K562 (cell line): ENCODE measurements at regions not wholly inside any gene's neighbourhood (a gene's known extent, or its start where the extent isn't known, plus 50 kb on each side); places are given as distances from the start of the nearest gene placed in this dataset.

Experiments used
- ATAC-seq: fragments of 200-7000 bp; cut with Tn5 transposase; 3 replicates; pipeline ENCODE4 v1.9.1; 2020; ENCODE audit warnings: moderate library complexity
- BruUV-seq: library from RNA; stranded (reverse); fragments of 400-500 nt; replicated peaks from 2 replicates; lab custom pipeline; 2021; lab: Mats Ljungman, UMichigan
- CTCF ChIA-PET: fragments of 300-600 bp; formaldehyde crosslinking; extraction: SDS; loops from one replicate; lab custom pipeline; 2021; ENCODE audit warnings: low intra/inter-chr PET ratio; lab: Yijun Ruan, JAX
- POLR2A ChIA-PET: fragments of 300-600, 350-650 bp; sonication (Branson Sonifier 250); formaldehyde crosslinking; extraction: SDS; loops from one replicate; lab custom pipeline; 2021; ENCODE audit warnings: antibody characterized with exemption, inconsistent platforms; lab: Yijun Ruan, JAX
- DNase-seq, 4 experiments: peaks; one replicate each; pipeline versions ENCODE4 v3.0.0 to v3.0.0-alpha.2; 2011 to 2018; ENCODE audit warnings: low spot score in 3 of 4, mixed read lengths in 3 of 4; ENCODE audit errors: extremely low read depth in 1 of 4
- FAIRE-seq: peaks from 2 replicates; lab custom pipeline; 2011; peaks lifted over from hg19 to GRCh38; lab: Jason Lieb, UNC
- H2AFZ ChIP-seq: 2 replicates; pipeline ENCODE4 v1.6.0; 2011; ENCODE audit warnings: low read depth, low read length, control low read depth, inconsistent platforms
- H3K27ac ChIP-seq: fragments of 200-600 bp; 3 replicates; pipeline ENCODE4 v1.8.0; 2011; ENCODE audit warnings: low read depth, mild to moderate bottlenecking, control low read depth, inconsistent platforms, low read length, moderate library complexity, mixed read lengths; ENCODE audit errors: extremely low read depth
- H3K27me3 ChIP-seq, 2 experiments: fragments of 300-600 bp in 1 of 2; 2 replicates in 1 of 2; 3 replicates in 1 of 2; pipeline versions ENCODE4 v1.6.0 to v1.8.0; 2011; ENCODE audit warnings: inconsistent platforms in 2 of 2, low read length in 2 of 2, mild to moderate bottlenecking in 1 of 2, mixed read lengths in 1 of 2, moderate library complexity in 1 of 2; ENCODE audit not compliant: control insufficient read depth in 2 of 2, insufficient read depth in 2 of 2
- H3K36me3 ChIP-seq: fragments of 300-600 bp; 3 replicates; pipeline ENCODE4 v1.8.0; 2011; ENCODE audit warnings: mild to moderate bottlenecking, low read length, inconsistent platforms; ENCODE audit not compliant: control insufficient read depth, insufficient read depth
- H3K4me1 ChIP-seq, 2 experiments: fragments of 200-600 bp in 1 of 2; replicated peaks in 1 of 2; 2 replicates in 1 of 2; 3 replicates in 1 of 2; pipeline versions ENCODE4 v1.5.1 to v1.8.0; 2011; ENCODE audit warnings: inconsistent platforms in 2 of 2, low read length in 2 of 2, mild to moderate bottlenecking in 1 of 2, mixed read lengths in 1 of 2, moderate library complexity in 1 of 2; ENCODE audit not compliant: control insufficient read depth in 2 of 2, insufficient read depth in 2 of 2
- H3K4me2 ChIP-seq: 2 replicates; pipeline ENCODE4 v1.6.1; 2011; ENCODE audit warnings: low read length, control low read depth, inconsistent platforms, mixed read lengths; ENCODE audit not compliant: insufficient read depth
- H3K4me3 ChIP-seq: fragments of 200-600 bp; sonication (generic), shearing (Covaris generic); 2 replicates; pipeline ENCODE4 v1.5.1; 2016; ENCODE audit warnings: control low read depth, inconsistent platforms
- H3K79me2 ChIP-seq: fragments of 200-600 bp; 3 replicates; pipeline ENCODE4 v1.8.0; 2011; ENCODE audit warnings: low read length, inconsistent platforms; ENCODE audit not compliant: control insufficient read depth, insufficient read depth
- H3K9ac ChIP-seq, 2 experiments: 2 replicates each; pipeline versions ENCODE4 v1.6.0 to v1.6.1; 2011; ENCODE audit warnings: low read depth in 2 of 2, low read length in 2 of 2, control low read depth in 1 of 2, inconsistent platforms in 1 of 2, mild to moderate bottlenecking in 1 of 2, mixed read lengths in 1 of 2; ENCODE audit not compliant: insufficient read depth in 1 of 2
- H3K9me1 ChIP-seq: one replicate; pipeline ENCODE4 v1.6.0; 2011; ENCODE audit warnings: inconsistent platforms, mild to moderate bottlenecking, low read length, moderate library complexity; ENCODE audit not compliant: control insufficient read depth, insufficient read depth
- H3K9me3 ChIP-seq: replicated peaks from 2 replicates; pipeline ENCODE4 v1.5.1; 2011; ENCODE audit warnings: low read depth, low read length, inconsistent platforms; ENCODE audit not compliant: control insufficient read depth, insufficient read depth
- H4K20me1 ChIP-seq: replicated peaks from 2 replicates; pipeline ENCODE4 v1.6.1; 2011; ENCODE audit warnings: low read length, inconsistent platforms, mixed read lengths; ENCODE audit not compliant: control insufficient read depth, insufficient read depth
- CEBPB ChIP-seq: fragments of 450-650 bp; IDR thresholded peaks from 2 replicates; pipeline ENCODE4 v1.6.1; 2016; ENCODE audit warnings: missing genetic modification characterization, missing compliant biosample characterization
- CEBPG ChIP-seq, 3 experiments: fragments of 200-800 bp in 1 of 3; sonication (Bioruptor generic) in 1 of 3; sonication (generic) in 1 of 3; formaldehyde crosslinking in 1 of 3; IDR thresholded peaks in 2 of 3; conservative IDR thresholded peaks in 1 of 3; 2 replicates each; pipeline versions ENCODE4 v1.6.1 to v1.8.0; 2016 to 2022; ENCODE audit warnings: missing compliant biosample characterization in 2 of 3, missing genetic modification characterization in 2 of 3, mild to moderate bottlenecking in 1 of 3, missing genetic modification reagents in 1 of 3
- DIDO1 ChIP-seq: fragments of 450-650 bp; IDR thresholded peaks from 2 replicates; pipeline ENCODE4 v1.6.1; 2016; ENCODE audit warnings: low read depth, missing biosample characterization, missing genetic modification characterization
- NCOA1 ChIP-seq: fragments of 450-650 bp; IDR thresholded peaks from 2 replicates; pipeline ENCODE4 v1.6.1; 2016; ENCODE audit warnings: low read depth
- POLR2B ChIP-seq: fragments of 450-650 bp; IDR thresholded peaks from 2 replicates; pipeline ENCODE4 v1.6.1; 2018; ENCODE audit warnings: low read depth; ENCODE audit not compliant: partially characterized antibody
- SPI1 ChIP-seq: IDR thresholded peaks from 2 replicates; pipeline ENCODE4 v1.6.1; 2011; ENCODE audit warnings: low read depth, low read length, control low read depth, borderline replicate concordance
- TAF9B ChIP-seq: fragments of 450-650 bp; IDR thresholded peaks from 2 replicates; pipeline ENCODE4 v1.6.1; 2018; ENCODE audit warnings: mild to moderate bottlenecking; ENCODE audit not compliant: partially characterized antibody
- WHSC1 ChIP-seq: IDR thresholded peaks from one replicate; pipeline ENCODE4 v1.6.1; 2012; ENCODE audit warnings: low read length, control low read depth, inconsistent platforms
- ZBTB8A ChIP-seq: fragments of 450-650 bp; IDR thresholded peaks from 2 replicates; pipeline ENCODE4 v1.6.1; 2018; ENCODE audit warnings: mild to moderate bottlenecking, moderate library complexity; ENCODE audit not compliant: partially characterized antibody
- ZNF324 ChIP-seq: fragments of 250-450 bp; sonication (Bioruptor Pico); IDR thresholded peaks from 2 replicates; pipeline ENCODE4 v1.4.0; 2020; ENCODE audit warnings: mild to moderate bottlenecking
- ZNF77 ChIP-seq: fragments of 250-450 bp; sonication (Bioruptor Pico); IDR thresholded peaks from 2 replicates; pipeline ENCODE4 v1.5.0; 2020
- WGBS: fragments of 100-300 bp; shearing (Covaris generic); methylation state at CpG from one replicate; pipeline ENCODE4 v1.1.6; 2016; ENCODE audit warnings: low coverage, mixed read lengths; ENCODE audit not compliant: insufficient coverage; ENCODE audit errors: missing lambda C conversion rate; 5-methylcytosine and 5-hydroxymethylcytosine counted together
- in situ Hi-C: fragments of 300-500 bp; cut with MboI; formaldehyde crosslinking; loops from 4 replicates; pipeline ENCODE4 v1.15.0; 2018; ENCODE audit warnings: inconsistent platforms, mixed read lengths
- intact Hi-C: fragments of 100-400 bp; cut with micrococcal nuclease; formaldehyde crosslinking; loops from 2 replicates; pipeline ENCODE4 v1.14.2; 2022
- TF ChIP-seq, protein P1 (sequence below): fragments of 150-350 bp; conservative IDR thresholded peaks from 2 replicates; pipeline ENCODE4 v1.6.1; 2014; ENCODE audit warnings: low read length
- TF ChIP-seq, protein P2 (sequence below): fragments of 450-650 bp; formaldehyde crosslinking; IDR thresholded peaks from 2 replicates; pipeline ENCODE4 v1.4.0; 2022; ENCODE audit warnings: missing genetic modification characterization

DNA sequence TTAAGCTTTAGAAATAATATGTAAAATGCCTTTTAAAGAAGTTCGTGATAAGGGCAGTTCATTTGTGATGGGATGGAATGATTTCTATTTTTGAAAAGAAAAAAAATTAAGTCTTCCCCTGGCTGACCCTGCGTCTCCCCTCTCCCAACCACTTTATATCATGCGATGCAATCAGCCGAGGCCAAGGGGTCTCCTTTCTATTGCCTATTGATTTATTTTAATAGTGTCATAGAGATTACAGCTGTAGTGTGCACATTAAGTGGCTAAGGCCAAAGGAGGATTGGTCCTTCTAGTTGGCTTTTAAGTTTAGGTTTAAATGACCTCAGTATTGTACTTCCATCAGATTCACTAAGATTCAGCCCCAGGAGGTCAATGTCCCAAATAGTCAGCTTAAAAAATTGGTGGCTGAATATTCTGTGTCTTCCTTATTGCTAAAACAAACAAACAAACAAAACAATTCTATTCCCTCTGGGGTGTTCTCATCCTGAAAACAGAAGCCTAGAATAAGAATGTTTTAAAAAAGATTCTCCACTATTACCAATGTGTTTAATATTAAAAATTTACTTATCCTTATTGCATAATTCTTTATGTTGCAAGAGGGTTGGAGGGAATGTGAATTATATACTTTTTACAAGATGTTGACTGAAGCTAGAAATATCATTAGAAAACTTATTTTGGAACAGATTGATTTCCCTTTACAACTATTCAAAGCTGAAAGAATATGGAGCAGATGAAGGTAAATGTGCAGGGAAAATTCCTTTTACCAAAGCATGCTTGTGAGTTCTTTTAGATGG lies 359.1 kb downstream of the SAMD5 start:
- POLR2A ChIA-PET = interaction anchor here (0.7 to 2.0 kb wide), 2 partner anchors 29 to 74 kb away, joined by 3 to 4 read pairs; no protein-coding TSS in a partner anchor
- no peak overlapping the region for H3K9ac ChIP-seq
- WGBS = 52% methylated on average over 4 of the region's 4 CpGs

More for the DNA sequence above, 359.1 kb downstream of the SAMD5 start:
- CTCF ChIA-PET = no interaction called here
- Histone ChIP-seq H3K27me3 (no peaks in the 10 kb centered on the region), H2AFZ (no peak overlapping the region)
- TF ChIP-seq, protein P1, sequence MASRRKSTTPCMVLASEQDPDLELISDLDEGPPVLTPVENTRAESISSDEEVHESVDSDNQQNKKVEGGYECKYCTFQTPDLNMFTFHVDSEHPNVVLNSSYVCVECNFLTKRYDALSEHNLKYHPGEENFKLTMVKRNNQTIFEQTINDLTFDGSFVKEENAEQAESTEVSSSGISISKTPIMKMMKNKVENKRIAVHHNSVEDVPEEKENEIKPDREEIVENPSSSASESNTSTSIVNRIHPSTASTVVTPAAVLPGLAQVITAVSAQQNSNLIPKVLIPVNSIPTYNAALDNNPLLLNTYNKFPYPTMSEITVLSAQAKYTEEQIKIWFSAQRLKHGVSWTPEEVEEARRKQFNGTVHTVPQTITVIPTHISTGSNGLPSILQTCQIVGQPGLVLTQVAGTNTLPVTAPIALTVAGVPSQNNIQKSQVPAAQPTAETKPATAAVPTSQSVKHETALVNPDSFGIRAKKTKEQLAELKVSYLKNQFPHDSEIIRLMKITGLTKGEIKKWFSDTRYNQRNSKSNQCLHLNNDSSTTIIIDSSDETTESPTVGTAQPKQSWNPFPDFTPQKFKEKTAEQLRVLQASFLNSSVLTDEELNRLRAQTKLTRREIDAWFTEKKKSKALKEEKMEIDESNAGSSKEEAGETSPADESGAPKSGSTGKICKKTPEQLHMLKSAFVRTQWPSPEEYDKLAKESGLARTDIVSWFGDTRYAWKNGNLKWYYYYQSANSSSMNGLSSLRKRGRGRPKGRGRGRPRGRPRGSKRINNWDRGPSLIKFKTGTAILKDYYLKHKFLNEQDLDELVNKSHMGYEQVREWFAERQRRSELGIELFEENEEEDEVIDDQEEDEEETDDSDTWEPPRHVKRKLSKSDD = no peak
- TF ChIP-seq ZNF77 (CRISPR knock-in tag) (no peak), WHSC1 (no peak), CEBPG (CRISPR knock-in tag; IDR thresholded peaks at IDR 0.05) (no peak), CEBPG (tag; conservative IDR thresholded peaks at IDR 0.05 in 1 of 2, IDR thresholded peaks at IDR 0.05 in 1 of 2) (peak in 1 of 2 experiments; percentile 71; a peak in 2 of 4 replicates), ZNF324 (no peak), POLR2B (no peak), CEBPB (tag) (peak; percentile 53), ZBTB8A (no peak), DIDO1 (tag) (no peak), SPI1 (no peak), TAF9B (no peak), NCOA1 (no peak)
- TF ChIP-seq, protein P2, sequence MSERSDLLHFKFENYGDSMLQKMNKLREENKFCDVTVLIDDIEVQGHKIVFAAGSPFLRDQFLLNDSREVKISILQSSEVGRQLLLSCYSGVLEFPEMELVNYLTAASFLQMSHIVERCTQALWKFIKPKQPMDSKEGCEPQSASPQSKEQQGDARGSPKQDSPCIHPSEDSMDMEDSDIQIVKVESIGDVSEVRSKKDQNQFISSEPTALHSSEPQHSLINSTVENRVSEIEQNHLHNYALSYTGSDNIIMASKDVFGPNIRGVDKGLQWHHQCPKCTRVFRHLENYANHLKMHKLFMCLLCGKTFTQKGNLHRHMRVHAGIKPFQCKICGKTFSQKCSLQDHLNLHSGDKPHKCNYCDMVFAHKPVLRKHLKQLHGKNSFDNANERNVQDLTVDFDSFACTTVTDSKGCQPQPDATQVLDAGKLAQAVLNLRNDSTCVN = no peak
- TF ChIP-seq, all 486 proteins: peak for 2
- Histone ChIP-seq H3K4me2 (no peak overlapping the region), H3K9me1 (no peaks in the 10 kb centered on the region), H3K4me3 (no peak overlapping the region), H3K9me3 (no peaks in the 10 kb centered on the region), H3K79me2 (no peaks in the 10 kb centered on the region), H3K27ac (no peak overlapping the region), H3K4me1 (no peaks in the 10 kb centered on the region), H3K36me3 (no peaks in the 10 kb centered on the region), H4K20me1 (no peaks in the 10 kb centered on the region)
- no TSS peak for BruUV-seq
- intact Hi-C loops (no loop called here), in situ Hi-C loops (no loop called here)
- ATAC-seq = no peak
- no peak for DNase-seq
- no peak for FAIRE-seq
